HTR-8/SVneo (cell line): ENCODE measurements at regions not wholly inside any gene's neighbourhood (a gene's known extent, or its start where the extent isn't known, plus 50 kb on each side); places are given as distances from the start of the nearest gene placed in this dataset.
"Not testable (repeated sequence)": the region's sequence is repeated elsewhere in the genome, so short reads cannot be mapped to it uniquely, and the experiment has no call there.

Source experiments
- DNase-seq: peaks from one replicate; pipeline ENCODE4 v3.0.0; 2011; ENCODE audit warnings: low spot score, mixed read lengths; ENCODE audit not compliant: insufficient read length
- FAIRE-seq: peaks from 2 replicates; lab custom pipeline; 2011; peaks lifted over from hg19 to GRCh38; lab: Jason Lieb, UNC

DNA sequence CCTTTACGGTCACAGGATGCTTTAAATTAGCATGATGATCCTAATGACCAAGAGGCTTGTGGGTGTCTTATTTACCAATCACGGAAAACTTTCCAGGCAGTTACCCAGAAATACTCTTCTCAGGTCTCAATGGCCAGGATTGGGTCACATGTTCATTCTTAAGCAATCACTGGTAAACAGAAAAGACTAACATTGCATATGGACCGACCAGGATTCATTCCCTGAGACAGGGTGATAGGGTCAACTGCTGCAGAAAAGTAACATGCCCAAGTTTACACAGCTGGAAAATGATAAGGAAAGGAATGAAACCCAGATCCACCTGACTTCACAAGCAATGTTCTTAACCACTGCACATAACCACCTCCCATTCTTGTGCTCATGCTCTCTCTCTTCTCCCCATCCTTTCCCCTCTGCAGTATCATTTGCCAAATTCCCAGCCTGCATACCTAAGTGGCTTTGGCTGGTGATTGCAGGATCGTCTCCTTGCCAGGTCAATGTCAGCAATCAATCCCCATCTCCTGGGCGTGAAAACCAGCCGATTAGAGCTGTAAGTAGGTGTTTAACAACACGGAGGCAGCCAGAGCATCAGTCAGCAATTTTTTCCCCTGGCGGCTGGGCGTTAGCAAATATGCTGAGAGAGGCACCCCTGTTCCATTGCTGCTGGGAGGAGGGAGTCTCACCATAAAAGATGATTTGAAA, 219.4 kb downstream of the NMUR2 start:
- DNase-seq, result no peak
- no peak for FAIRE-seq

GRCh38 chr5:152184266-152184665, 220.8 kb downstream of the NMUR2 start:
- FAIRE-seq (no peak), DNase-seq (no peak)

DNA sequence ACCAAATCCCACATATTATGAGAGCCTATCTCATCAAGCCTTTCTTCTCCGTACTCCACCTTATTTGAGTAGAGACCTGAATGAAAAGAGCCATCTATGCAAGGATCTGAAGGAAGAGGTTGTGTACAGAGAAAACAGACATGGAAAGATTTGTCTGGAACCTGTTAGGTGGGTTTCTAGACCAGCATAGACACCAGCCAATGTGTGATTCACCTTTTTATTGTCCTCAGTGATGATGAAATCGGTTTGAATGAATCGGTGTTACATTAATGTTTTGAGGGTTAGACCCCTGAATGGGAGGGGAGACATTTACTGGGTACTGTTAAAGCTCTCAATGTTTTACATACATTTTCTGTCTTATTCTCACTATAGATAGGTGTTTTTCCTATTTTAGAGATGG, 223.6 kb downstream of the NMUR2 start:
- FAIRE-seq, result no peak
- DNase-seq, result no peak

DNA sequence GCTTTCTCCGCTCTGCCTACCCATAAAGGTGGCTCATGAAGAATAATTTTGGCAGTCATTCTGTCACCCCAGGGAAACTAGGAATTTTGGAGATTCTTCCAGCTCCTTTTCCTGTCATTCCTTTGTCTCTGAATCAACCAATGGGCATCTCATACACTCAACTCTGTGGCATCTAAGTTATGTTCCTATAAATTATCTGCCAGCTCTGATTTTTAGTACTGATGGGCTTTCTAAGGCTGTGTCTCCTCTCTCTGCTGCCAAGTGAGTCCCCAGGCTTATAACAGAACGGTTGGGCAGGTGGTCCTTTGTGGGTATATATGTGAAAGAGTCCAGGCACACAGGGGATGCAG, 226.8 kb downstream of the NMUR2 start:
- no peak for FAIRE-seq
- no peak for DNase-seq

- no peak for DNase-seq
- FAIRE-seq, result no peak
Measured at GRCh38 chr5:152177626-152178349, 227.3 kb downstream of the NMUR2 start.

DNA sequence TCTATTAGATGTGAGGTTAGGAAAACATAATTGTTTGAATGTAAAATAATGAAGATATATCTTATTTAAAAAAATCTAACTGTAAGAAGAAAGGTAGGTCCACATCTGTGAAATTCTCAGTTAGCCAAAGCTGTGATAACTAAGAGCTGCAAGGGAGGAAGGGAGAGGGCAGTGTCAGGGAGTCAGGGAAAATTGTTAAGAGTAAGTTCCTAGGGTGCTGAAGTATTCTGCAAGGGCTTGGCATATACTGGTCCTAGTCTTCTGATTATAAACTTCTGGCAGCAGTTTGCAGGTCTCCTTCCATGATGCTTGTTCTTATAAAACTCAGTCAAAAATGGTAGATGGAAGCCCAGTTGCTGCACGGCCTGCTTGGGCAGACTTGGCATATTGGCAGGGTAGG, 233.2 kb downstream of the NMUR2 start:
- no peak for FAIRE-seq

GRCh38 chr5:152170350-152170749, 234.7 kb downstream of the NMUR2 start:
- FAIRE-seq (no peak), DNase-seq (peak; percentile 12)

More for the DNA sequence above, 233.2 kb downstream of the NMUR2 start:
- no peak for DNase-seq

GRCh38 chr5:152164860-152165259, 240.2 kb upstream of the GLRA1 start:
- FAIRE-seq, result no peak
- no peak for DNase-seq

DNA sequence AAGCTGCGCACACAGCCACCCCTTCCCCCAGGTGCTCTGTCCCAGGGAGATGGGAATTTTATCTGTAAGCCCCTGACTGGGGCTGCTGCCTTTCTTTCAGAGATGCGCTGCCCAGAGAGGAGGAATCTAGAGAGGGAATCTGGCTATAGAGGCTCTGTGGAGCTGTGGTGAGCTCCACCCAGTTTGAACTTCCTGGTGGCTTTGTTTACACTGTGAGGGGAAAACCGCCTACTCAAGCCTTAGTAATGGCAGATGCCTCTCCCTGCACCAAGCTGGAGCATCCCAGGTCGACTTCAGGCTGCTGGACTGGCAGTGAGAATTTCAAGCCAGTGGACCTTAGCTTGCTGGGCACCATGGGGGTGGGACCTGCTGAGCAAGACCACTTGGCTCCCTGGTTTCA, 235.2 kb upstream of the GLRA1 start:
- FAIRE-seq, DNase-seq: not testable (repeated sequence)

GRCh38 chr5:152154452-152154851, 229.8 kb upstream of the GLRA1 start:
- FAIRE-seq, DNase-seq: not testable (repeated sequence)

DNA sequence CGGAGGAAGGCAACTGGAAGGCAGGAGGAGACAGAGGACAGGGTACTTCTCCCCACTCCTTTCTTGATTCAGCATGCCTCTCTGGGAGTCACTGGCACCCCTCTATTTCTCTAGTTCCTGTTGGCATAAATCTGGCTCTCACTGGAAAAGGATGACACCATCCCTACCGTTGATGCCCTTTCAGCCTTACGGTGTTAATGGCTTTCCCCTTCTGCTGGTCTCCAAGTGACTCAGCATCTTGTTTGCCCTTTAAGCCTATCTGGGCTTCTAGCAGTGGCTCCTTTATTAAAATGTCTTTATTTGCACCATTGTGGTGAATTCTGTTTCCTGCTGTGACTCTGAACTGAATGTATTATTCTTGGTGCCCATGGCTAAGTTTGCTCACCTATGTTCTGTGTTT, 227.3 kb upstream of the GLRA1 start:
- no peak for DNase-seq
- no peak for FAIRE-seq

GRCh38 chr5:152151113-152151512, 226.5 kb upstream of the GLRA1 start:
- DNase-seq (no peak), FAIRE-seq (no peak)

DNA sequence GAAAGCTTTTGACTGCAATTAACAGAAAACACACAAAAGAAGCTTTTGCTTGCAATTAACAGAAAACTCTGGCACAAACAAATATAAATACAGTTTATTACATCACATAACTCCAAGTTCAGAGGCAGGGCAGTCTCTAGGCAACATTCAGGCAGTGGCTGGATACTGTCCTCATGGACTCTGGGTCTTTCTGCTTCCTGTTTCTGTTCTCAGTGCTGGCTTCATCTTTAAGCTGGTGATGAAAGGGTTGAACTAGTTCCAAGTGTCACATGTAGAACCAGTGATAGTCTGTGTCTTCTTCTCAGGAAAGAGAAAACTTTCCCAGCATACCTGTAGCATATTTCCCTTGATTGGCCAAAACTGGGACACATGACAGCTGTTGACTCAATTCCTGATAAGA, 222.6 kb upstream of the GLRA1 start:
- FAIRE-seq (no peak), DNase-seq (no peak)

GRCh38 chr5:152146566-152146965, 221.9 kb upstream of the GLRA1 start:
- FAIRE-seq, result no peak

DNA sequence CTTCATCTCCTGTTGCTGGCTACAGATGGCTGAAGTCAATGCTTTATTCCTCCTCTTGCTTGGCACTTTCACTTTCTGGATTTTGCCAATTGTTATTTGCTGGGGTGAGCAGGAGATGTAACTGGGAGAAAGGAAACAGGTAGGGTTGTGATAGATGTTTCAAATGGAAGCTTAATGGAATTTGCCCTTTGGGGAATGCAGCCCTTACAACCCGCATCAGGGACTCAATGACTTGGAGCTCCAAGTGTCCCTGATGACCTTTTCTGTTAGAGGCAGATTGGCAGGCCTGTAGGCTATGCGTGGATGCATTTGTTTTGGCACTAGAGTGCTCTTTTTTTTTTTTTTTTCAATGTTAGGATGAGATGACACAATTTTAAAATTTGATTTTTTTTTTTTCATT, 219.9 kb upstream of the GLRA1 start:
- FAIRE-seq (no peak), DNase-seq (no peak)

More at GRCh38 chr5:152146566-152146965, 221.9 kb upstream of the GLRA1 start:
- DNase-seq, result no peak

DNA sequence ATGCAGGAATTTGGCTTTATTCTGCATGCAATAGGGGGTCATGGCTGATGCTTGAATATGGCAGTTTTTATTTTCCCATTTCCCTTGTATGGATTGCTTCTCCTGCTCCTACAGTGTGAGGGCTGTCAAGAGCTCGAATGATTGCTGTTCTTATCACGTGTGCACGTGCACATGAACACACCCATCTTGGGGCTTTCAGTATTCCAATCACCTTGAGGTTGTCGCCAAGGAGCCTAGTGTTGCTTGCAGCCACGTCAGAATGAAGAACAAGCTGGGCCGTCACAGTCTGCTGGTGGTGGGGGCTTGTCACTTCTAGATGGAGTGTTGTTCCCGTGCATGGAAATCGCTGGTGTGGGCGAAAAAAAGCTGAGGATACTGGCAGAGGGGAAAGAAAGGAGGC, 219.4 kb upstream of the GLRA1 start:
- FAIRE-seq (no peak), DNase-seq (no peak)

- DNase-seq (peak; percentile 67), FAIRE-seq (no peak)
Measured at GRCh38 chr5:152142840-152143469, 218.3 kb upstream of the GLRA1 start.

DNA sequence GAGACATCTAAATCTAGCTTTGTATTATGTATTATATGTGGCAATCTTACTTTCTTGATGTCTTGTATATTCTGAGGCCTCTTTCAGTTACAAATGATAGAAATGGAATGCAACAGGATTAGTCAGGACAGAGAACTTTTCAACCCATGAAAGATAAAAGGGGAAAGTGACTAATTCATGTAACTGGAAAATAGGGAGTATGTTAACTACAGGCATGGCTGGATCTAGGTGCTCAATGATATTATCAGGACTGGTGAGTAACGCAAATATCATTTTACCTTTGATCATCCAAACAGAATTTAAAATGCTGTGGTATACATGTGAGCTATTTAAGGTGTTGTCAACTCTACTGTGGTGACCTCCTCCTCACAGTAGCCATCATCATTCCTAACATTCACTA, 215.7 kb upstream of the GLRA1 start:
- FAIRE-seq (no peak), DNase-seq (no peak)

GRCh38 chr5:152137063-152137462, 212.4 kb upstream of the GLRA1 start:
- FAIRE-seq (no peak), DNase-seq (no peak)

DNA sequence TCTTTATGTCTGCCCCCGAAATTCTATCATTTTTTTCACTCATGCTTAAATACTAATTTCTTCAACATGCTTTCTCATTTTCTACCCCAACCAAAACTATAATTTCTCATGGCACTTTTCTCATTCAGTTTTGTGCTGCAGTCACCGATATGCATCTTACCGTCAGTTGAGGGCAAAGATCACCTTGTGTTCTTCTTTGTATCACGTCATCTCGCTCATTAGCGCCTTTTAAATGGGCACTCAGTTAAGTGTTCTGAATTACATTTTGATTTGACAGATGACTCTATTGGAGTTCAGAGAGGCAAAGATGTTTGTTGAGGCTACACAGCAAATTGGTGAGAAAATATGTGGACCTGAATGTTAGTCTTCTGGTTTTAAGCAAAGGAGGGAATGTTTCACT, 211.7 kb upstream of the GLRA1 start:
- FAIRE-seq (no peak), DNase-seq (no peak)

- no peak for FAIRE-seq
- DNase-seq, result no peak
Measured at GRCh38 chr5:152135827-152136226, 211.2 kb upstream of the GLRA1 start.
